ENCODE measurements at regions not wholly inside any gene's neighbourhood (a gene's known extent, or its start where the extent isn't known, plus 50 kb on each side); places are given as distances from the start of the nearest gene placed in this dataset.

GRCh38 chr4:111556851-111557250 is 588.4 kb upstream of the FAM241A start:
- no peak for TF ChIP-seq CTCF (IDR thresholded peaks at IDR 0.05; ENCODE audit: control insufficient read depth, extremely low read depth, insufficient read depth)
- DNase-seq (ENCODE audit: low read depth) = no peak
- no peak overlapping the region for H3K4me3 ChIP-seq (ENCODE audit: low read depth, low read length)

- TF ChIP-seq CTCF (IDR thresholded peaks at IDR 0.05; ENCODE audit: control insufficient read depth, extremely low read depth, insufficient read depth) = no peak
- no peak overlapping the region for H3K4me3 ChIP-seq (ENCODE audit: low read depth, low read length)
- no peak for DNase-seq (ENCODE audit: low read depth)
Measured at GRCh38 chr4:111562826-111563225, 582.4 kb upstream of the FAM241A start.

GRCh38 chr4:111572470-111572869 is 572.8 kb upstream of the FAM241A start:
- TF ChIP-seq CTCF (IDR thresholded peaks at IDR 0.05; ENCODE audit: control insufficient read depth, extremely low read depth, insufficient read depth) = no peak
- no peak for DNase-seq (ENCODE audit: low read depth)
- no peak overlapping the region for H3K4me3 ChIP-seq (ENCODE audit: low read depth, low read length)

GRCh38 chr4:111573386-111573785 is 571.9 kb upstream of the FAM241A start:
- TF ChIP-seq CTCF (IDR thresholded peaks at IDR 0.05; ENCODE audit: control insufficient read depth, extremely low read depth, insufficient read depth) = no peak
- H3K4me3 ChIP-seq (ENCODE audit: low read depth, low read length) = no peak overlapping the region
- no peak for DNase-seq (ENCODE audit: low read depth)

- DNase-seq (ENCODE audit: low read depth) = no peak
- TF ChIP-seq CTCF (IDR thresholded peaks at IDR 0.05; ENCODE audit: control insufficient read depth, extremely low read depth, insufficient read depth) = no peak
- H3K4me3 ChIP-seq (ENCODE audit: low read depth, low read length) = no peak overlapping the region
Measured at GRCh38 chr4:111579767-111580166, 565.5 kb upstream of the FAM241A start.

- no peak overlapping the region for H3K4me3 ChIP-seq (ENCODE audit: low read depth, low read length)
- no peak for TF ChIP-seq CTCF (IDR thresholded peaks at IDR 0.05; ENCODE audit: control insufficient read depth, extremely low read depth, insufficient read depth)
- DNase-seq (ENCODE audit: low read depth) = no peak
Measured at GRCh38 chr4:111595456-111595855, 549.8 kb upstream of the FAM241A start.

- TF ChIP-seq CTCF (IDR thresholded peaks at IDR 0.05; ENCODE audit: control insufficient read depth, extremely low read depth, insufficient read depth) = no peak
- DNase-seq (ENCODE audit: low read depth) = no peak
- H3K4me3 ChIP-seq (ENCODE audit: low read depth, low read length) = no peak overlapping the region
Measured at GRCh38 chr4:111596491-111596890, 548.8 kb upstream of the FAM241A start.
